Ovary (tissue), 3 donors: ENCODE measurements at regions not wholly inside any gene's neighbourhood (a gene's known extent, or its start where the extent isn't known, plus 50 kb on each side); places are given as distances from the start of the nearest gene placed in this dataset.

Source experiments
- EP300 ChIP-seq: sonication (generic); formaldehyde crosslinking; IDR thresholded peaks from one replicate; pipeline ENCODE4 v1.6.1; 2017; ENCODE audit warnings: antibody characterized with exemption
- POLR2A ChIP-seq: fragments of 450-650 bp; IDR thresholded peaks from one replicate; pipeline ENCODE4 v1.6.1; 2017; ENCODE audit warnings: antibody characterized with exemption, mild to moderate bottlenecking, moderate library complexity
- TF ChIP-seq, protein P1 (sequence below), 3 donors: fragments of 450-650 bp in 2 of 3; fragments of 200-600 bp in 1 of 3; IDR thresholded peaks; one replicate each; pipeline versions ENCODE4 v1.5.1 to v1.8.0; 2016 to 2022; ENCODE audit warnings: antibody characterized with exemption in 3 of 3, mild to moderate bottlenecking in 1 of 3
- donor health status: DM: no; HTN: no; CAD: no.

DNA sequence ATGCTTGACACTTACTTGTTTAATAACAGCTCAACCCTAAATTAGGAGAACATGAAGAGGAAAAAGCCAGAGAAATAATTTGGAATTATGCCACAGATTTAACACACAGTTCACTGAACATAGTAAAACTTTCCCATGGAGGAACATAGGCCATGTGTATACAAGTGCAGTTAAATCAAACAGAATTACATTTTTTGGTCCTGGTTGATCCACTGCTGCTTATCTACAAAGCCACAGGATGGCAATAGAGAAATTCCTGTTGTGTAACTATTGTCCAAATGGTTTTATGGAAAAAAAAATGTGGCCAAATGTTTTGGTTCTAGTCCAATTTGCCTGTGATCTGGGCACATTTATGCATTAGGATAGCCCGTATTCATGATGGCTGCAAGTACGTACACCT lies 136.8 kb downstream of the ALDH8A1 start:
- TF ChIP-seq, protein P1, sequence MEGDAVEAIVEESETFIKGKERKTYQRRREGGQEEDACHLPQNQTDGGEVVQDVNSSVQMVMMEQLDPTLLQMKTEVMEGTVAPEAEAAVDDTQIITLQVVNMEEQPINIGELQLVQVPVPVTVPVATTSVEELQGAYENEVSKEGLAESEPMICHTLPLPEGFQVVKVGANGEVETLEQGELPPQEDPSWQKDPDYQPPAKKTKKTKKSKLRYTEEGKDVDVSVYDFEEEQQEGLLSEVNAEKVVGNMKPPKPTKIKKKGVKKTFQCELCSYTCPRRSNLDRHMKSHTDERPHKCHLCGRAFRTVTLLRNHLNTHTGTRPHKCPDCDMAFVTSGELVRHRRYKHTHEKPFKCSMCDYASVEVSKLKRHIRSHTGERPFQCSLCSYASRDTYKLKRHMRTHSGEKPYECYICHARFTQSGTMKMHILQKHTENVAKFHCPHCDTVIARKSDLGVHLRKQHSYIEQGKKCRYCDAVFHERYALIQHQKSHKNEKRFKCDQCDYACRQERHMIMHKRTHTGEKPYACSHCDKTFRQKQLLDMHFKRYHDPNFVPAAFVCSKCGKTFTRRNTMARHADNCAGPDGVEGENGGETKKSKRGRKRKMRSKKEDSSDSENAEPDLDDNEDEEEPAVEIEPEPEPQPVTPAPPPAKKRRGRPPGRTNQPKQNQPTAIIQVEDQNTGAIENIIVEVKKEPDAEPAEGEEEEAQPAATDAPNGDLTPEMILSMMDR (IDR thresholded peaks at IDR 0.05), result no peak
- TF ChIP-seq EP300 (no peak), POLR2A (no peak)
